ENCODE measurements at regions not wholly inside any gene's neighbourhood (a gene's known extent, or its start where the extent isn't known, plus 50 kb on each side); places are given as distances from the start of the nearest gene placed in this dataset.

DNA sequence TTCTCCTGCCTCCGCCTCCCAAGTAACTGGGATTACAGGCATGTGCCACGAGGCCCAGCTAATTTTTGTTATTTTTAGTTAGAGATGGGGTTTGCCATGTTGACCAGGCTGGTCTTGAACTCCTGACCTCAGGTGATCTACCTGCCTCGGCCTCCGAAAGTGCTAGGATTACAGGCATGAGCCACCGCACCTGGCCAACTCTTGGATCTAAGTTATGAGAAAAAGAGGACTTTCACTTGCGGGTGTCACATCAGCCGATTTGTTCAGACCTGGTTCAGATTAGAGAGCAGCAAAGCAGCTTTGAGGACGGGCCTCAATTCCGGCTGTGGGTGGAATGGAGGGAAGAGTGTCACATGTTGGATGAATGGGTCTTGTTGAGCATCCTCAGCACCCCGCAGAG is 61.0 kb upstream of the FGFR2 start:
- TF ChIP-seq, protein P1, sequence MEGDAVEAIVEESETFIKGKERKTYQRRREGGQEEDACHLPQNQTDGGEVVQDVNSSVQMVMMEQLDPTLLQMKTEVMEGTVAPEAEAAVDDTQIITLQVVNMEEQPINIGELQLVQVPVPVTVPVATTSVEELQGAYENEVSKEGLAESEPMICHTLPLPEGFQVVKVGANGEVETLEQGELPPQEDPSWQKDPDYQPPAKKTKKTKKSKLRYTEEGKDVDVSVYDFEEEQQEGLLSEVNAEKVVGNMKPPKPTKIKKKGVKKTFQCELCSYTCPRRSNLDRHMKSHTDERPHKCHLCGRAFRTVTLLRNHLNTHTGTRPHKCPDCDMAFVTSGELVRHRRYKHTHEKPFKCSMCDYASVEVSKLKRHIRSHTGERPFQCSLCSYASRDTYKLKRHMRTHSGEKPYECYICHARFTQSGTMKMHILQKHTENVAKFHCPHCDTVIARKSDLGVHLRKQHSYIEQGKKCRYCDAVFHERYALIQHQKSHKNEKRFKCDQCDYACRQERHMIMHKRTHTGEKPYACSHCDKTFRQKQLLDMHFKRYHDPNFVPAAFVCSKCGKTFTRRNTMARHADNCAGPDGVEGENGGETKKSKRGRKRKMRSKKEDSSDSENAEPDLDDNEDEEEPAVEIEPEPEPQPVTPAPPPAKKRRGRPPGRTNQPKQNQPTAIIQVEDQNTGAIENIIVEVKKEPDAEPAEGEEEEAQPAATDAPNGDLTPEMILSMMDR (conservative IDR thresholded peaks at IDR 0.05 in 1 of 2, IDR thresholded peaks at IDR 0.05 in 1 of 2; ENCODE audit: extremely low read depth in 1 of 2, insufficient read depth in 1 of 2, low read depth in 1 of 2, low read length in 2 of 2) = no peak
- no peak for TF ChIP-seq EZH2 (IDR thresholded peaks at IDR 0.05; ENCODE audit: borderline replicate concordance, low read length)
